Neural crest cell (in vitro differentiated cells): ENCODE measurements at regions not wholly inside any gene's neighbourhood (a gene's known extent, or its start where the extent isn't known, plus 50 kb on each side); places are given as distances from the start of the nearest gene placed in this dataset.
A peak's percentile ranks its signal among the peaks of the same experiment; 100 is the strongest.

Experiments used
- DNase-seq: peaks from one replicate; pipeline ENCODE4 v3.0.0; 2021; ENCODE audit warnings: low read depth, mixed read lengths, low spot score
- H3K27ac Mint-ChIP-seq: one replicate; pipeline ENCODE4 v1.8.0; 2021; ENCODE audit warnings: mild to moderate bottlenecking, mixed read lengths; ENCODE audit not compliant: unreplicated experiment
- H3K27me3 Mint-ChIP-seq: 2 replicates; pipeline ENCODE4 v1.8.0; 2021; ENCODE audit warnings: low read depth, mild to moderate bottlenecking, mixed read lengths
- H3K36me3 Mint-ChIP-seq: 2 replicates; pipeline ENCODE4 v1.8.0; 2021; ENCODE audit warnings: low read depth, mild to moderate bottlenecking, mixed read lengths
- H3K4me1 Mint-ChIP-seq: 2 replicates; pipeline ENCODE4 v1.8.0; 2021; ENCODE audit warnings: mixed read lengths
- H3K4me3 Mint-ChIP-seq: one replicate; pipeline ENCODE4 v1.8.0; 2021; ENCODE audit warnings: mild to moderate bottlenecking, mixed read lengths
- H3K9me3 Mint-ChIP-seq: 2 replicates; pipeline ENCODE4 v1.8.0; 2021; ENCODE audit warnings: mixed read lengths
- TF ChIP-seq, protein P1 (sequence below): fragments of 200-600 bp; sonication (generic); conservative IDR thresholded peaks from 2 replicates; pipeline ENCODE4 v1.5.0; 2021; ENCODE audit warnings: antibody characterized with exemption, mild to moderate bottlenecking

DNA sequence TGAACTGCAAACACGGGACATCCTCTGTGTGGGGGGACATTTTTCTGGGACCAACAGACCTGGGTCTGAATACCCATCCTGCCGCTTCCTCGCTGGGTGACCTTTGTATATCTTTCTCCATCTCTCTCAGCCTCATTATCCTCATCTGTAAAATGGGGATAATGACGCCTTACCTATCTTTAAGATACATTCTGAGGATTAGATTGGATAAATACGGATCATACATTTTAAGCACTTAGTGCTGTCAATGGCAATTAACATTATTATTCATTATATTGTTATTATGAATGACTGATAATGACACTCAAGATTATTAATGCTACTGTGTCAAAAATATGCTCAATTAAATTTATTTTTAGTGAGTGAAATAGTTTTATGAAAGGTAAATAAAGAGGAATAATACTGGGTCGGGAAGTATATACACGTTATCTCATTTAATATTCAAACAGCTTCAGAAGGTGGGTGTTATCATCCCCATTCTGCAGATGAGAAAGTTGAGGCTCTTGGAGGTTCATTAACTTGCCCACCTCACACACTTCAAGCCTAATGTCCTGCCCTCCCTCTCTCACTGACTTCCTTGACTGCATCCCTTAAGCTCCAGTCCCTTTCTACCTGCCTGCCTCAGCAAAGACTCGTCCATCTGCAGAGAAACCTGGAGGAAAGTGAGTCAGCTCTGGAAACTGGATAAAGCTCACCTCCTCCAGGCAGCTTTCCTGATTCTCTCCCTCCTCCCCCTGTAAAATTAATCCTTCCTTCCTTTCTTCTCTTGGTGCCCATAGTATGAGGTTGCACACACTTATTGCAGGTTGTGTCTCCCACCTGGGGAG is 120.7 kb upstream of the JUN start:
- no peaks in the 10 kb centered on the region for H3K36me3 Mint-ChIP-seq
- no peaks in the 10 kb centered on the region for H3K27me3 Mint-ChIP-seq
- peaks cover 39% of the 10 kb centered on the region for H3K4me1 Mint-ChIP-seq
- H3K27ac Mint-ChIP-seq = no peak overlapping the region
- DNase-seq = no peak
- H3K9me3 Mint-ChIP-seq = no peaks in the 10 kb centered on the region
- peak overlapping the region; percentile 74 for H3K4me3 Mint-ChIP-seq
- TF ChIP-seq, protein P1, sequence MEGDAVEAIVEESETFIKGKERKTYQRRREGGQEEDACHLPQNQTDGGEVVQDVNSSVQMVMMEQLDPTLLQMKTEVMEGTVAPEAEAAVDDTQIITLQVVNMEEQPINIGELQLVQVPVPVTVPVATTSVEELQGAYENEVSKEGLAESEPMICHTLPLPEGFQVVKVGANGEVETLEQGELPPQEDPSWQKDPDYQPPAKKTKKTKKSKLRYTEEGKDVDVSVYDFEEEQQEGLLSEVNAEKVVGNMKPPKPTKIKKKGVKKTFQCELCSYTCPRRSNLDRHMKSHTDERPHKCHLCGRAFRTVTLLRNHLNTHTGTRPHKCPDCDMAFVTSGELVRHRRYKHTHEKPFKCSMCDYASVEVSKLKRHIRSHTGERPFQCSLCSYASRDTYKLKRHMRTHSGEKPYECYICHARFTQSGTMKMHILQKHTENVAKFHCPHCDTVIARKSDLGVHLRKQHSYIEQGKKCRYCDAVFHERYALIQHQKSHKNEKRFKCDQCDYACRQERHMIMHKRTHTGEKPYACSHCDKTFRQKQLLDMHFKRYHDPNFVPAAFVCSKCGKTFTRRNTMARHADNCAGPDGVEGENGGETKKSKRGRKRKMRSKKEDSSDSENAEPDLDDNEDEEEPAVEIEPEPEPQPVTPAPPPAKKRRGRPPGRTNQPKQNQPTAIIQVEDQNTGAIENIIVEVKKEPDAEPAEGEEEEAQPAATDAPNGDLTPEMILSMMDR = no peak

DNA sequence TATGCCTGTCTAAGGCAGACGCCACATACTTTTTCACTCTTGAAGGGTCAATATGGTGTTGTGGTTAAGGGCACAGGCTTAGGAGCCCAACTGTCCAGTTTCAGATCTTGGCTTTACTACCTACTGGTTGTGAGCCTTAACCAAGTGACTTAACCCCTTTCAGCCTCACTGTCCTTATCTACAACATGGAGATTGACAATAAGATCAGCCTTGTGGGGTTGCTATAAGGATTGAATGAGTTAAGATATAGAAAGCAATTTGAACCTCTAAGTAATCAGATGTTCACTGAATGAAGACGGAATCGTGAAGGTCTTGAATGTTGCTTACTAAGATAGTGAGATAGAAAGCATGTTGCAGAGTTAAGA is 121.3 kb upstream of the JUN start:
- H3K36me3 Mint-ChIP-seq = no peaks in the 10 kb centered on the region
- DNase-seq = no peak

DNA sequence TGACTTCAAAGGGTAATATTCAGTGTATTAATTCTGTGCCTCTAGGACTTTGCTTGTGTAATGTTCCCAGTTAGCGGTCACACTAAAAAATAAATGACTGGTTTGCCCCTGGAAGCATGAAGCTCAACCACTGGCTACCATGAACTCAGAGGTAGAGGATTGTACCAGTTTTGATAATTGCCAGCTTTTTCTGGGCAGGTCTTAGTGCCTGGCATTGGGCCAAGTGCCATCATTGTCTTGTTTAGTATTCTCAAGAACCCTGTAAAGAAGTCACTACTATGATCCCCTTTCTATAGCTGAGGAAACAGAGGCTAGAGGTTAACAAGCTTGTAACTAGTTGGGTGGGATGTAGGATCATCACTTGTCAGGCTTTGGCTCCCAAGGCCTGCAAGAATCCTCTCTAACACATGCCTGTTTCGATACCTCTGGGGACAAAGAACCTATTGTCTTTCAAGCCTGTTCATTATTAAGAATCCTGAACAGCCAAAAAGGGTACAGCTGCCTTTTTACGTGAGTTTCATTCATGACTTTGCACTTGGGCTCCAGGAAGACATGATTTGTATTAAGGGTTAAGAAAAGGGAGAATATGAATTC is 121.9 kb upstream of the JUN start:
- TF ChIP-seq, protein P1 = no peak
- Mint-ChIP-seq H3K4me3 (peak overlapping the region; percentile 65), H3K27ac (no peak overlapping the region), H3K27me3 (no peaks in the 10 kb centered on the region), H3K4me1 (peaks cover 32% of the 10 kb centered on the region), H3K36me3 (no peaks in the 10 kb centered on the region), H3K9me3 (no peaks in the 10 kb centered on the region)
- no peak for DNase-seq

More for the DNA sequence above, 121.3 kb upstream of the JUN start:
- TF ChIP-seq, protein P1 = no peak
- H3K4me1 Mint-ChIP-seq = peaks cover 33% of the 10 kb centered on the region
- peak overlapping the region; percentile 42 for H3K4me3 Mint-ChIP-seq
- H3K27me3 Mint-ChIP-seq = no peaks in the 10 kb centered on the region
- no peaks in the 10 kb centered on the region for H3K9me3 Mint-ChIP-seq
- H3K27ac Mint-ChIP-seq = no peak overlapping the region

DNA sequence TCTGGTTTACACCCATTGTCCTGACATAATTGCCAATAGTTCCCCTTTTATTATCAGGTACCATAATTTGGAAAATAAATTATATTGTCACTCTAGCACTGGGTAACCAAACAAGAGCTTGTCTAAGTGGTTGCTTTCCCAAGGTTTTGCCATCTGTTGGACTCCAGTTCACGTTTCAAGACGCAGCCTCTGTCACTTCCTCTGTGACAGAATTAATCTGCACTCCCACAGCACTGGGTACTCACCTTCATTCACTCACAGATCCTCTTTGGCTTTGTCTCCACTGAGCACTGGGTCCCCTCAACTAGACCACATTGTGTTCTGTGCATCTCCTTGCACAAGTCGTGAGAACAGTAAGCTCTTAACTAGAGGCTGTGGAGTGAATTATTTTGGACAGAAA is 123.6 kb upstream of the JUN start:
- H3K4me3 Mint-ChIP-seq = no peak overlapping the region

DNA sequence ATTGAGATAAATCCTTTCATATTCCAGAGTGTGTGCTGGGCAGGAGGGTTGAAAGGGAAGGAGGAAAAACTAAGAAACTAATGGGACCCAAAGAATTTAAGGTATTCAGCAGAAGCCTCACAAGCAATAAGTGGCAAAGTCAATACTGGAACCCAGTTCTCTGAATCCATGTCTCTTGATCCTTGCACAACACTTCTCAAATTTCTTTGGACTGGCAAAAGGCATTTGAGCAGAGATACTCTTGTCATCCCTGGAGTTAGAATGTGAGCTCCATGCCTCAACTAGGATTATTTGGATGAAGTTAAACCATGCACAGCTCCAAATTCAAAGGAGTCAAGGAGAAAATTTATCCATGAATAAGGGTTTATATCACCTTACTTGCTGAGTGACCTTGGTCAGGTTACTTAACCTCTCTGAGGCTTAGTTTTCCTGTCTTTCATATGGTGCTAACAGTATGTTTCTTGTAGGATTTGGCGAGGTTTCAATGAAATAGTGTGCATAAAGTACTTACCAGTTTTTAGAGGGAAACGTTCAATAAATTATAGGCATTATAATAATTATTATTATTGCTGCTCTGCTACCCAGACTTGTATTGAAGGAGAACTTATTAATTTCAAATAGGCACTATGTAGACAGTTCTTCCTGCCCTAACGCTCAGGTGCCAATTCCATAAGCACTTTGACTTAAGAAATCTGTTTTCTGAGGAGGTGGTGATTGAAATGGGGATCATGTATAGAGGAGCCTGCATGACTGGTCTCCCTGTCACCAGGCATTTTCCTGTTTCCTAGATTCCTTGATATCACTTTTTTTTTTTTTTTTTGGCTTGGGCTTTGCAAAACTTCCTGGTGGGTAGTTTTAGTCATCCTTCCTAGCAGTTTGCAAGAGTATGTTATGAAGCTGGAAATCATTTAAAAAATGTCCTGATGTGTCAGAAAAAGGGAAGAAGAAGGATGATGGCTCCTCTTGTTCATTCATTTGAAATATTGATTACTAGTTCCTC is 125.0 kb upstream of the JUN start:
- Mint-ChIP-seq H3K4me3 (no peak overlapping the region), H3K27me3 (no peaks in the 10 kb centered on the region), H3K9me3 (no peaks in the 10 kb centered on the region), H3K4me1 (peaks cover 26% of the 10 kb centered on the region), H3K36me3 (peaks cover 4% of the 10 kb centered on the region), H3K27ac (no peak overlapping the region)
- TF ChIP-seq, protein P1 = no peak
- DNase-seq = no peak

More for the DNA sequence above, 123.6 kb upstream of the JUN start:
- H3K36me3 Mint-ChIP-seq = no peaks in the 10 kb centered on the region
- no peaks in the 10 kb centered on the region for H3K27me3 Mint-ChIP-seq
- H3K9me3 Mint-ChIP-seq = no peaks in the 10 kb centered on the region
- H3K4me1 Mint-ChIP-seq = peaks cover 32% of the 10 kb centered on the region
- TF ChIP-seq, protein P1 = no peak
- no peak overlapping the region for H3K27ac Mint-ChIP-seq
- no peak for DNase-seq
